GM19463 (cell line): ENCODE measurements at regions not wholly inside any gene's neighbourhood (a gene's known extent, or its start where the extent isn't known, plus 50 kb on each side); places are given as distances from the start of the nearest gene placed in this dataset.

ENCODE experiments used
- ATAC-seq: cut with Tn5 transposase; IDR thresholded peaks from one replicate; pipeline ENCODE4 v1.9.1; 2021; ENCODE audit warnings: mild to moderate bottlenecking, moderate library complexity; ENCODE audit not compliant: unreplicated experiment

- ATAC-seq: no peak
These were observed 69.0 kb upstream of the IL6 start for GRCh38 chr7:22658031-22658430.

DNA sequence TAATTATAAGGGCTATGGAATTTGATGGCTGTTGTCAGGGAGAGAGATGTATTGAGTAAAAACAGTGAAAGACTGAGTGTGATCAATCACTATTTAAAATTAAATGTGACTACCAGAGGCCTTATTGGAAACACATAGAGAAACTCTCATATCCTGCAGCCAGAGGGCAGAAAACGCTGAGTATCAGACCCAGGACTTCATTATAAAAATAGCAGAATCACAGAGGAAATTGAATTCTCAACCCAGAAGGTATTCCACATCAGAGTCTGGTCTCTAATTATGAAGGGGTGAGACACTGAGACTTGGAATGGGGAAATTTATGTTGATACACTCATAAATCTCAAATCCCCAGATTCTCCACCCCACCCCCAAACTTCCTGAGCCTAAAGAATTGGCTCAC, 69.5 kb upstream of the IL6 start:
- ATAC-seq: no peak

DNA sequence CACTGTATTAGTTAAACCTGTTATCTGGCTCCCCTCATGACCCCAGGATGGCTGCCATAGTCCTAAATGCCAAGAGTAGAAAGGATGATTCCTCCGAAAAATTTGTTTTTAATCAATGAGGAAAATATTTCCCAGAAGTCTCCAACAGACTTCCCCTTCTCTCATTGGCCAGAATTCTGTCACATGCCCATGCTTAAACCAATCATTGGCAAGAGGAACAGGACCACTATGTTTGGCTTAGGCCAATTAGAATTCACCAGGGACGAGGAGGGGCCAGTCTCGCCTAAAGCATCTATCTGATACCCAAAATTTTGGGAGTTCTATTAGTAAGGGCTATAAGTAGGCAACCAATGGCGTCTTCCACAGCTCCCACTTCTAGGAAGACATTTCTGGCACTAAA, 71.2 kb upstream of the IL6 start:
- ATAC-seq: no peak

GRCh38 chr7:22654831-22655230, 72.2 kb upstream of the IL6 start:
- ATAC-seq: no peak

DNA sequence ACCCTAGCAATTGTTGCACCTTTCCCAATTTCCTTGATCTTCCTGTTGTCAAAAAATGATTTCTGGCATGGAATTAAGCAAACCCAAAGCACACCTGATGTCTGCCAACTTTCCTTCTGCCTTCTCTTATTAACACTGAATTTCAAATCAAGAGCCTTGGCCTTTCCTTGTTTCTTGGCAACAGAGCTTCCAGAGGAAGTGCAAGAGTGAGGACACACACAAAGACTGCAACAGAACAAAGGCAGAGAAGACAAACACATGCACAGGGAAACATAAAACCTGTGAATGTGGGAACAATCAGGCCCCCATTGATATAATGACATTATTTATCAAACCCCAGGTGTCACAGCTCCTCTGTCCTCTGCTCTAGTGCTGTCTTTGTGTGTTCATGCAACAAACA, 73.0 kb upstream of the IL6 start:
- no peak for ATAC-seq

DNA sequence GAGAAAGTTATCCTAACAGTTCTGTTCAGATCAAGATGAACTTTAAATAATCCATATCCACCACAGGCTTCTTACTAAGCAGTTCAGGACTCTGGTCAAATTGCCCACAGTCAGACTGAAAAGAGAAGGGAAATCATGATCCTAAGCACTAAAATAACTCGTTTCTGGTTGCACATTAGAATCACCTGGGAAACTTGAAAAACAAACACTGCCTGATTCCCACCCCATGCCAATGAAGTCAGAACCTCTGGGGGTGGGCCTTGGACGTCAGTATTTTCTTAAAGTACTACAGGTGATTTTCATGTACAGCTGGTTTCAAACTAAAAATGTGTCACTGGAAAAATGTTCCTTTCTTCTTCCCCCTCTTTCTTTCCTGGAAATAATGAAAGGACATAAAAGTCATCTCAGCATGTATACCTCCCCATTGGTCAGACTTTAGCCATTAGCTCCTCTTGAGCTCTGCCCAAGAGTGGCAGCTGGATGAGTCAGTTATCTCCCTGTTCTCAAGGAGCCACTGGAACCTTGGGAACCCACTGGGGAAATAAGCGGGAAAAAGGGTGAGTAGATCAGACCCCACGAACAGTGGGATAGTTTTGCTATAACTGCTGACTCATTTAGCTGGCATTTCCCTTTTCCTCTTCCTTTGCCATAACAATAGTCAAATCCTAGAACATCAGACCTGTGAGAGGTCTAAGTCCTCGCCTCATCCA, 75.3 kb upstream of the IL6 start:
- no peak for ATAC-seq

- ATAC-seq: no peak
These were observed 76.0 kb upstream of the IL6 start for GRCh38 chr7:22651036-22651435.

DNA sequence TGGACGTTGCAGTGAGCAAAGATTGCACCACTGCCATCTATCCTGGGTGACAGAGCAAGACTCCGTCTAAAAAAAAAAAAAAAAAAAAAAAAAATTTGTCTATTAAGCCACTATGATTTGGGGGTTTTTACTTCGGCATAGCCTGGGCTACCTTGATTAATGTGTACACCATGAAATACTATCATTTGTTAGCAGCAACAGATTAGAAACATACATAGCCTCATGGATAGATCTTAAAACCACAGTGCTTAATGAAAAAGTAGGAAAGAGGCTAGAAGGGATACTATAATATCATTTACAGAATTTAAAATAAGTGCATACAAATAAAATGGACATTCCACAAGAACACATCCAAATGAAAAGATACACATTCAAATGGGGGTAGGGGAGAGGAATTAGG, 77.3 kb upstream of the IL6 start:
- ATAC-seq: no peak

DNA sequence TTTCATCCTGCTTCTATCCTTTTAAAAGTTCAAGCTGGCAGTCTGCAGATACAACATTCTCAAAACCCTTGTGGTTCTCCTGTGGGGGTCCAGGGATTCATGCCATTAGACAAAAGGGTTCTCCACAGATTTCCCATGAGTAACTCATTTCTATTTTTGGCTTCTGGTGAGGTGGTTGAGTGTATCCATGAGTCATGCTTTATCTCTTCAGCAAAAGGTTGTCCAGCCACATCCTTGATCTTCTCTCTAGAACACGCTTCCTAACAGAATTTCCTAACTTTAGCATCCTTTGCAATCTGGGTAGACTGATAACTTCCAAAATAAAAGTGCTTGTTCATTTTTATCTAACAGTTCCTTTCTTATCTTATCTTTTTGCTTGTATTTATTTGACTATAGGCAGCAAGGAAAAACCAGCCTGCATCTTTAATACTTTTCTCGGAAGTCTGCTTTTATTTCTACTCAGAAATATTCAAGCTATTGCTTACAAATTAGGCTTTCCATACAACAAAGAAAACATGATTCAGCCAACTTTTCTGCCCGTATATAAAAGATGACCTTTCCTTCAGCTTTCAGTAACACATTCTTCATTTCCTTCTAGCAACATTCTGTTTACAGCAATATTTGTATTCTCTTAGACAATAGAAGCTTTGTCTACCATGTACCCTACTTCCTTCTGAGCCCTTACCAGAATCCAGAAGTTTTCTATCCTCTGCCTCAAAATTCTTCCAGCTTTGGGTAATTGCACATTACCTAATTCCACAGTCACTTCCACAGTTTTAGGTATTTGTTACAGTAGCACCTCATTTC, 79.3 kb upstream of the IL6 start:
- ATAC-seq: no peak

DNA sequence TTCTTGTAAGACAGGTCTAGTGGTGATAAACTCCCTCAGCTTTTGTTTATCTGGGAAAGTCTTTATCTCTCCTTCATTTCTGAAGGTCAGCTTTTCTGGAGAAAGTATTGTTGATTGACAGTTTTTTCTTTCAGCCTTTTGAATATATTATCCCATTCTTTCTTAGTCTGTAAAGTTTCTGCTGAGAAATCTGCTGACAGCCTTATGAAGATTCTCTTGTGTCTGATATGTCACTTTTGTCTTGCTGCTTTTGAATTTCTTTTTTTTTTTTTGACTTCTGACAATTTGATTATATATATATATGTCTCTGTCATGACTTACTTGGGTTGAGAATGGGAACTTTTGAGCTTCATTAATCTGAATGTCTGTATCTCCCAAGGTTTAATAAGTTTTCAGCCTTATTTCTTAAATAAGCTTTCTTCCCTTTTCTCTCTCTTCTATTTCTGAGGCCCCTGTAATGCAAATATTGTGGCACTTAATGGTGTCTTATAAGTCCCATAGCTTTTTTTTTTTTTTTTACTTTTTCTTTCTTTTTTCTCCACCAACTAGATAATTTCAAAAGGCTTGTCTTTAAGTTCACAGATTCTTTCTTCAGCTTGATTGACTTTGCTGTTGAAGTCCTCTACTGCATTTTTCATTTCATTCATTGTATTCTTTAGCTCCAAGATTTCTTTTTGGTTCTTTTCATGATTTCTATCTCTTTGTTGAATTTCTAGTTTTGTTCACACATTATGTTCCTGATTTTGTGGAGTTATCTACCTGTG, 81.4 kb upstream of the IL6 start:
- no peak for ATAC-seq

GRCh38 chr7:22642454-22642853, 84.5 kb upstream of the IL6 start:
- ATAC-seq: no peak

GRCh38 chr7:22640269-22640668, 86.7 kb upstream of the IL6 start:
- peak; percentile 100 for ATAC-seq

DNA sequence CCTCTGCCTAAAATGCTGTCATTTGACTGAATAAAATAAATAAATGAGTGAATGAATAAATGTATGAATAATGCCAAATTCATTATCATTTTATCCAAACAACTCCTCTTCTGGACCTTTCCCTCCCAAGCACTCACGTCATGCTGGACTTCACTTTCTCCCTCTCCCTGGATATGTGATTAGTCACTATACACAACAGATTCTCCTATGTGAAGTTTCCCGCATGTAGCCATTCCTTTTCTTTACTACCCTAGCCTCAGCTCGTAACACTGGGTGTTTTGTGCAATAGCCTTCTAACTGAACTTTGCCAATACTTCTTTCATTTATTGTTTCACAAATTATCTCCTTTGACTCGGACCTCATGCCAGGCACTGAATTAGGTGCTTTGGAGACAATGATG, 87.6 kb upstream of the IL6 start:
- ATAC-seq: no peak

DNA sequence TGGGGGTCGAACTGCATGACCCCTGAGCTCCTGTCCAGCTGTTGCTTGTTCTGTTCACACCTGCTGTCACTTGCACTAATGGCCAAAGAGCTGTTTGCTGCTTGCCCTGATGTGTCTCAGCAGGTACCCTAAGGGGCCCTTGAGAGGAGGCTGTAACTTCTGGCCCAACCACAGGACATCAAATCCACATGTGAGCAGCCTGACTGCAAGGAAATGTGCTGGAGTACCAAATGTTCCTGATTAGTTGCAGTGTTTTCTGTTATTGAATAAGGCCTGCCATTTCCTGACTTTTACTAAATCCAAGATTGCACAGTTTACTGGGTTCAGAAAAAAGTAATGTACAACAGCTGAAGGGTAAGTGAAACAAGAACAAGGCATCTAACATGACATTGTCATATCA, 91.7 kb upstream of the IL6 start:
- no peak for ATAC-seq

DNA sequence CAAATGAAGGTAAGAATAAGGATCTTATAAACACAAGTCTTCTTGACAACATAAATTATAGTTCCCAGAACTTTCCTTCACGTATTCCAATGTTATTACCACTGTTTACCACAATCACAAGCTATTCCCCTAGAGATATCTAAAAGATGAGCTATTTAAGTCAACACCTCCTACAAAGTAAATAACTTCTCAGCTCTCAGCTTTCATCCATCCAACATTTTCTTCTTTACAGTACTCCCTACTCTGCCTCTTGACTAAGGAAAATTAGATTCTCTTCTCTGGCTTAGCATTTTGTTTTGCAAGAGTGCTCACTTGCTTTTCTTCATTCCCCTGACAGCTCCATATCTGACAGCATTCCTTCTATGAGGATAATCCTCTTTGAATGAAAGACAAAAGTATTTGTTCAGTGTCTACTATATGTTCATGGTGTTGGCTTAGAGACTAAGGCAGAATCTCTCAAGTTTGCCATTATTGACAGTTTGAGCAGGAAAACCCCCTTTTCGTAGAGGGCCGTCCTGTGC, 93.0 kb upstream of the IL6 start:
- ATAC-seq: no peak

- no peak for ATAC-seq
These were observed 93.6 kb upstream of the IL6 start for GRCh38 chr7:22633286-22633953.

DNA sequence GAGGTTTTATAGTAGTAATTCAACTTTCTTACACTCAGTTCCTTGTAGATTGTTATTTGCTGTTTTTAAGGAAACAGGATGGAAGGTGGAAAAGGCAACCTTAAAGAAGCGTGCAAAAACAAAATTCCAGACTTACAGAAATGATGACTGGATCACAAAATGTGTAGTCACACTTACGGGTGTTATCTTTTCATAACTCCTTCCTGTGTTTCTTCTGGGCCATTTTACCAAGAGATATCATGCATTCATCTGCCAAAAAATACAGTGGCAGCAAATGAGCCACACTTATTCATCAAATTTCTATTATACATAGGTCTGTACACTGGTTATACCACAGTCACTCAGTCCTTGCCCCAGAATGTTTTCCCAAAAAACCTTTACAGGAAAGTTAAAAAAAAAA, 94.3 kb upstream of the IL6 start:
- no peak for ATAC-seq

DNA sequence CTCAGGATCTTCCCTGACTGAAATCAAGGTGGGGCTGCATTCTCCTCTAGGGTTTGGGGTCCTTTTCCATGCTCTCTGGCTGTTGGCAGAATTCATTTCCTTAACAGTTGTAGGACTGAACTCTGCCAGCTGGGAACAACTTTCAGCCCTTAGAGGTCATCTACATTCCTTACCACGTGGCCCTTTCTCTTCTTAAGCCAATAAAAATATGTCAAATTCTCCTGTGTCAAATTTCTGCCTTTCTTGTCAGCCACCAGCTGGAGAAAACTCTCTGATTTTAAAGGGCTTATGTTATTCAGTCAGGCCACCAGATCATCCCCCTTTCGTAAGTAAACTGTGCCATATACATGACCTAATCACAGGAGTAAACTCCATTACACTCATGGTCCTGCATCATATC, 95.3 kb upstream of the IL6 start:
- ATAC-seq: no peak

GRCh38 chr7:22630069-22630468, 96.9 kb upstream of the IL6 start:
- ATAC-seq: no peak

- ATAC-seq: no peak
These were observed 97.9 kb upstream of the IL6 start for GRCh38 chr7:22629056-22629455.

DNA sequence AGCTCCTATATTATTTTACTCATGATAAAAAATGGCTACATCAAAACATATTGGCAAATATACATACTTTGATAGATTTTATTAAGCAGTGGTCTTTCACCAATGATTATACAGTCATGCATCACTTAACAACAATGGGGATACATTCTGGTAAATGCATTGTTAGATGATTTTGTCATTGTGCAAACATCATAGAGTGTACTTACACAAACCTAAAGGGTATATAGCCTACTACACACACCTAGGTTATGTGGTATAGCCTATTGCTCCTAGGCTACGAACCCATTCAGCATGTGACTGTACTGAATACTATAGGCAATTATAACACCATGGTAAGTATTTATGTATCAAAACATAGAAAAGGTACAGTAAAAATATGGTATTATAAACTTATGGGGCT, 98.9 kb upstream of the IL6 start:
- no peak for ATAC-seq
